HG03135 (cell line): ENCODE measurements at regions not wholly inside any gene's neighbourhood (a gene's known extent, or its start where the extent isn't known, plus 50 kb on each side); places are given as distances from the start of the nearest gene placed in this dataset.

Experiments used
- ATAC-seq: cut with Tn5 transposase; IDR thresholded peaks from one replicate; pipeline ENCODE4 v1.9.1; 2021; ENCODE audit warnings: mild to moderate bottlenecking, moderate library complexity; ENCODE audit not compliant: unreplicated experiment

- peak; percentile 76 for ATAC-seq
Observed at GRCh38 chr6:14452567-14453527, 335.3 kb downstream of the CD83 start.

GRCh38 chr6:14453712-14454472, 336.3 kb downstream of the CD83 start:
- ATAC-seq, result no peak

GRCh38 chr6:14454473-14454775, 336.9 kb downstream of the CD83 start:
- no peak for ATAC-seq

- no peak for ATAC-seq
Observed at GRCh38 chr6:14455427-14455826, 337.9 kb downstream of the CD83 start.

- no peak for ATAC-seq
Observed at GRCh38 chr6:14455876-14456648, 338.5 kb downstream of the CD83 start.

- ATAC-seq, result no peak
Observed at GRCh38 chr6:14456941-14457340, 339.4 kb downstream of the CD83 start.

- no peak for ATAC-seq
Observed at GRCh38 chr6:14458669-14459266, 341.2 kb downstream of the CD83 start.

GRCh38 chr6:14459315-14459714, 341.7 kb downstream of the CD83 start:
- no peak for ATAC-seq

- ATAC-seq, result no peak
Observed at GRCh38 chr6:14460556-14460955, 343.0 kb downstream of the CD83 start.

- ATAC-seq, result no peak
Observed at GRCh38 chr6:14462135-14462534, 344.6 kb downstream of the CD83 start.

- ATAC-seq, result no peak
Observed at GRCh38 chr6:14462566-14462965, 345.0 kb downstream of the CD83 start.

- no peak for ATAC-seq
Observed at GRCh38 chr6:14463110-14463509, 345.5 kb downstream of the CD83 start.

- no peak for ATAC-seq
Observed at GRCh38 chr6:14464055-14464454, 346.5 kb downstream of the CD83 start.

- no peak for ATAC-seq
Observed at GRCh38 chr6:14464716-14465115, 347.1 kb downstream of the CD83 start.

- no peak for ATAC-seq
Observed at GRCh38 chr6:14466278-14466677, 348.7 kb downstream of the CD83 start.

- ATAC-seq, result no peak
Observed at GRCh38 chr6:14467591-14467990, 350.0 kb downstream of the CD83 start.

GRCh38 chr6:14468647-14469321, 351.2 kb downstream of the CD83 start:
- no peak for ATAC-seq

GRCh38 chr6:14470101-14470500, 352.5 kb downstream of the CD83 start:
- no peak for ATAC-seq

GRCh38 chr6:14470671-14471070, 353.1 kb downstream of the CD83 start:
- no peak for ATAC-seq

GRCh38 chr6:14472255-14472985, 354.8 kb downstream of the CD83 start:
- no peak for ATAC-seq
